ENCODE measurements at regions not wholly inside any gene's neighbourhood (a gene's known extent, or its start where the extent isn't known, plus 50 kb on each side); places are given as distances from the start of the nearest gene placed in this dataset.

DNA sequence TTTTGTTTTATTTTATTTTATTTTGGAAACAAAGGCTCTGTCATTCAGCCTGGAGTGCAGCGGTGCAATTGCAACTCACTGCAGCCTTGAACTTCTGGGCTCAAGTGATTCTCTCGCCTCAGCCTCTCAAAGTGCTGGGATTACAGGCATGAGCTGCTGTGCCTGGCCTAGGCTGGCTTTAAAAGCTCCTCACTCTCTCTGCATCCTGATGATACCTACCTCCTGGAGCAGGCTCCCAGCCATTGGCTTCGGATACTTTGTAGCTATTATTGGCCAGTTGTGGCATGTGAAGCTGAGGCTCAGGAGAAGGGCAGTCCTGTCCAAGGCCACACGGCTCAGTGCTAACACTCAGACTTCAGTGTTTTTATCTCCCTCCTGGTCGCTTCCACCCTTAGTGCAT is 158.0 kb downstream of the SEC14L1 start:
- TF ChIP-seq, protein P1, sequence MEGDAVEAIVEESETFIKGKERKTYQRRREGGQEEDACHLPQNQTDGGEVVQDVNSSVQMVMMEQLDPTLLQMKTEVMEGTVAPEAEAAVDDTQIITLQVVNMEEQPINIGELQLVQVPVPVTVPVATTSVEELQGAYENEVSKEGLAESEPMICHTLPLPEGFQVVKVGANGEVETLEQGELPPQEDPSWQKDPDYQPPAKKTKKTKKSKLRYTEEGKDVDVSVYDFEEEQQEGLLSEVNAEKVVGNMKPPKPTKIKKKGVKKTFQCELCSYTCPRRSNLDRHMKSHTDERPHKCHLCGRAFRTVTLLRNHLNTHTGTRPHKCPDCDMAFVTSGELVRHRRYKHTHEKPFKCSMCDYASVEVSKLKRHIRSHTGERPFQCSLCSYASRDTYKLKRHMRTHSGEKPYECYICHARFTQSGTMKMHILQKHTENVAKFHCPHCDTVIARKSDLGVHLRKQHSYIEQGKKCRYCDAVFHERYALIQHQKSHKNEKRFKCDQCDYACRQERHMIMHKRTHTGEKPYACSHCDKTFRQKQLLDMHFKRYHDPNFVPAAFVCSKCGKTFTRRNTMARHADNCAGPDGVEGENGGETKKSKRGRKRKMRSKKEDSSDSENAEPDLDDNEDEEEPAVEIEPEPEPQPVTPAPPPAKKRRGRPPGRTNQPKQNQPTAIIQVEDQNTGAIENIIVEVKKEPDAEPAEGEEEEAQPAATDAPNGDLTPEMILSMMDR (IDR thresholded peaks at IDR 0.05): no peak
- no peak for TF ChIP-seq POLR2A (IDR thresholded peaks at IDR 0.05)
